ENCODE measurements at regions not wholly inside any gene's neighbourhood (a gene's known extent, or its start where the extent isn't known, plus 50 kb on each side); places are given as distances from the start of the nearest gene placed in this dataset.
A peak's percentile ranks its signal among the peaks of the same experiment; 100 is the strongest.

DNA sequence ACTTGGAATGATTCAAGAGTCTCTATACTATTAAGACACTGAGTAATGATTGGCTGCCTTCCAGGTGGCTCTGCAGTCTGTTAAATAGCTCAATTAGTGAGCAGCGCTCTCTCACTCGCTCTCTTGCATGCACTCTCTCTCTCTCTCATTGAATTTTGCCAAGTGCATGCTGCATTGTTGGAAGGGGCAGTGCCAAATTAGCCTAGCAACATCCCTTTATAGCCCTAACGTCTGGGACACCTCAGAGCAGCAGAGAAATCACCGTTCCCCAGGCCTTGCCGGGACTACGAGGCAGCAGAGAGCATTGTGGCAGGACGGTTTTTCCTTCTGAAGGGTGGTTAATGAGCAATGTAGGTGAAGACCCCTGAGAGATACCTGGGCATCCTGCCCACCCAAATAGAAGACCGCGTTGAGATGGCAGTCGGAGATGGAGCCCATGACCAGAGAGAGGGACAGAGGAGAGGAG, 447.6 kb upstream of the POU3F3 start:
- Histone ChIP-seq H3K9ac (ENCODE audit: insufficient read depth in 1 of 2, low read length in 2 of 2) (no peak overlapping the region), H3K27ac (ENCODE audit: low read depth in 1 of 2, low read length in 1 of 2) (no peak overlapping the region), H3K4me1 (ENCODE audit: control insufficient read depth in 5 of 5, insufficient read depth in 5 of 5, low read length in 5 of 5) (peaks cover 0 to 27% (median 0%) of the 10 kb centered on the region in 5 donors), H3K27me3 (ENCODE audit: control insufficient read depth in 3 of 3, insufficient read depth in 3 of 3, low read length in 2 of 3) (no peaks in the 10 kb centered on the region), H3K4me3 (no peak overlapping the region), H3K36me3 (ENCODE audit: control insufficient read depth in 4 of 4, insufficient read depth in 4 of 4, low read length in 4 of 4) (no peaks in the 10 kb centered on the region), H3K9me3 (ENCODE audit: control insufficient read depth in 4 of 4, insufficient read depth in 3 of 4, low read length in 3 of 4) (no peaks in the 10 kb centered on the region)
- peak; percentile 39 to 83 (median 71) for DNase-seq
- TF ChIP-seq, protein P1, sequence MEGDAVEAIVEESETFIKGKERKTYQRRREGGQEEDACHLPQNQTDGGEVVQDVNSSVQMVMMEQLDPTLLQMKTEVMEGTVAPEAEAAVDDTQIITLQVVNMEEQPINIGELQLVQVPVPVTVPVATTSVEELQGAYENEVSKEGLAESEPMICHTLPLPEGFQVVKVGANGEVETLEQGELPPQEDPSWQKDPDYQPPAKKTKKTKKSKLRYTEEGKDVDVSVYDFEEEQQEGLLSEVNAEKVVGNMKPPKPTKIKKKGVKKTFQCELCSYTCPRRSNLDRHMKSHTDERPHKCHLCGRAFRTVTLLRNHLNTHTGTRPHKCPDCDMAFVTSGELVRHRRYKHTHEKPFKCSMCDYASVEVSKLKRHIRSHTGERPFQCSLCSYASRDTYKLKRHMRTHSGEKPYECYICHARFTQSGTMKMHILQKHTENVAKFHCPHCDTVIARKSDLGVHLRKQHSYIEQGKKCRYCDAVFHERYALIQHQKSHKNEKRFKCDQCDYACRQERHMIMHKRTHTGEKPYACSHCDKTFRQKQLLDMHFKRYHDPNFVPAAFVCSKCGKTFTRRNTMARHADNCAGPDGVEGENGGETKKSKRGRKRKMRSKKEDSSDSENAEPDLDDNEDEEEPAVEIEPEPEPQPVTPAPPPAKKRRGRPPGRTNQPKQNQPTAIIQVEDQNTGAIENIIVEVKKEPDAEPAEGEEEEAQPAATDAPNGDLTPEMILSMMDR (IDR thresholded peaks at IDR 0.05; ENCODE audit: control extremely low read depth, extremely low read depth) = no peak
- 65 to 77% methylated on average over 10 of the region's 10 CpGs for WGBS, 2 donors
- ATAC-seq (ENCODE audit: insufficient read depth, low FRiP score) = no peak

DNA sequence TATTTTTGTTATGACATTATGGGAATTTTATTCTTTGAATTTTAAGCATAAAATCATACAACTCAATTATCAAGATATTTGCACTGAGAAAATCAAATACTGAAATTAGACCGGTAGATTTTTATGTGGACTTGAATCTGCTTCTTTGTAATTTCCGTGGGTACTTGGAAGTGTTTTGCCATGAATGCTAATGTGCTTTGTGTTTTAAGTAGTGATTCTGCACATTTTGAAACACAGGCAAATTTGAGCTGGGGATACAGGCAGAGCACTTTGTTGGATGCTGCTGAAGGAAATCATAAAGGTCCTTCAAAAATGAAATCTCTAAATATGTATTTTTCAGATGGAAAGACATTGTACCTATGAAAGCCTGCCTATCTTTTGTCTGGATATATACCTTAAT, 446.3 kb upstream of the POU3F3 start:
- Histone ChIP-seq H3K9ac (ENCODE audit: insufficient read depth in 1 of 2, low read length in 2 of 2) (no peak overlapping the region), H3K4me3 (no peak overlapping the region), H3K27ac (ENCODE audit: low read depth in 1 of 2, low read length in 1 of 2) (no peak overlapping the region), H3K36me3 (ENCODE audit: control insufficient read depth in 4 of 4, insufficient read depth in 4 of 4, low read length in 4 of 4) (no peaks in the 10 kb centered on the region), H3K9me3 (ENCODE audit: control insufficient read depth in 4 of 4, insufficient read depth in 3 of 4, low read length in 3 of 4) (no peaks in the 10 kb centered on the region), H3K4me1 (ENCODE audit: control insufficient read depth in 5 of 5, insufficient read depth in 5 of 5, low read length in 5 of 5) (peaks cover 0 to 27% (median 0%) of the 10 kb centered on the region in 5 donors), H3K27me3 (ENCODE audit: control insufficient read depth in 3 of 3, insufficient read depth in 3 of 3, low read length in 2 of 3) (peaks cover 0 to 2% (median 0%) of the 10 kb centered on the region in 3 donors)
- ATAC-seq (ENCODE audit: insufficient read depth, low FRiP score) (no peak), DNase-seq (no peak)
- TF ChIP-seq, protein P1 (IDR thresholded peaks at IDR 0.05; ENCODE audit: control extremely low read depth, extremely low read depth) = no peak
- WGBS, 2 donors = 88 to 91% methylated on average over 2 of the region's 2 CpGs

DNA sequence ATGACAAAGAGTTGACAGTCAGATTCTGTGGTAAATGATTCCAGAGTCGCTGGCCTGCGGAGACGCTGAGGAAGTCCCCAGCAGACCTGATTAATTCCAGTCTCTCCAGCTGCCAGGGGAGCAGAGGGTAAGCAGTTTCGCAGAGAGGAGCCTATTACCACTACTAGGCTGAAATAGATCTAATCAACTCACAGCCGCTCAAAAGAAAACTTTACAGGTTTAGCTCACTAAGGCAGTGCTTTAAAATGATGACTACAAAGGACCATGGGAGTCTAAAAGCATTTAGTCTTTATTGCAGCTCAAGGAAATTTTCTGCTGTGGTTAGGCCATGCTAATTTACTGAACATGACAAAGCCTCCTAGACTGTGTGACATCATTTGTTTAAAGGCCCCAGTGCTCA, 445.6 kb upstream of the POU3F3 start:
- 73 to 77% methylated on average over 5 of the region's 5 CpGs for WGBS, 2 donors
- ATAC-seq (ENCODE audit: insufficient read depth, low FRiP score) = no peak
- no peak overlapping the region for H3K27ac ChIP-seq (ENCODE audit: low read depth in 1 of 2, low read length in 1 of 2)
- TF ChIP-seq, protein P1 (IDR thresholded peaks at IDR 0.05; ENCODE audit: control extremely low read depth, extremely low read depth) = no peak
- H3K4me1 ChIP-seq (ENCODE audit: control insufficient read depth in 5 of 5, insufficient read depth in 5 of 5, low read length in 5 of 5) = peaks cover 0 to 27% (median 0%) of the 10 kb centered on the region in 5 donors
- peaks cover 0 to 4% (median 0%) of the 10 kb centered on the region in 3 donors for H3K27me3 ChIP-seq (ENCODE audit: control insufficient read depth in 3 of 3, insufficient read depth in 3 of 3, low read length in 2 of 3)
- H3K9me3 ChIP-seq (ENCODE audit: control insufficient read depth in 4 of 4, insufficient read depth in 3 of 4, low read length in 3 of 4) = no peaks in the 10 kb centered on the region
- H3K9ac ChIP-seq (ENCODE audit: insufficient read depth in 1 of 2, low read length in 2 of 2) = no peak overlapping the region
- peak in 2 of 3 donors; percentile 12 to 13 for DNase-seq
- no peak overlapping the region for H3K4me3 ChIP-seq
- no peaks in the 10 kb centered on the region for H3K36me3 ChIP-seq (ENCODE audit: control insufficient read depth in 4 of 4, insufficient read depth in 4 of 4, low read length in 4 of 4)

DNA sequence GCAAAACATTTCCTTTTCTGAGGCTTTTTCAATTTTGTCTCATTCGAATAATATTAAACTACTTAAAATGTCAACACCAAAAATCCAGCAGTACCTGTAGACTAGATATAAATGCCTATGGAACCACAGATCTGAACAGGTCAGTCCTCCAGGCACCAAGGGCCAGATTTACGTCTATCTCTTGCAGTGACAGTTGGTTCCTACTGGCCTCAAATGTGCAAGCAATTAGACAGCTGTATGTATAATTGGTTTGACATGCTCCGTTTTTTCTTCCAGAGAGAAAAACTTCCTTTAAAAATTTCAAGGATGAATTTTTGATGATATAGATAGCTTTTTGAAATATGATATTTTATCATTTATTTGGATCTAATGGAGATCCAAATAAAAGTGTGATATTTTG, 443.8 kb upstream of the POU3F3 start:
- peaks cover 0 to 17% (median 0%) of the 10 kb centered on the region in 5 donors for H3K4me1 ChIP-seq (ENCODE audit: control insufficient read depth in 5 of 5, insufficient read depth in 5 of 5, low read length in 5 of 5)
- no peaks in the 10 kb centered on the region for H3K9me3 ChIP-seq (ENCODE audit: control insufficient read depth in 4 of 4, insufficient read depth in 3 of 4, low read length in 3 of 4)
- H3K27me3 ChIP-seq (ENCODE audit: control insufficient read depth in 3 of 3, insufficient read depth in 3 of 3, low read length in 2 of 3) = peaks cover 0 to 4% (median 0%) of the 10 kb centered on the region in 3 donors
- TF ChIP-seq, protein P1 (IDR thresholded peaks at IDR 0.05; ENCODE audit: control extremely low read depth, extremely low read depth) = no peak
- no peak overlapping the region for H3K27ac ChIP-seq (ENCODE audit: low read depth in 1 of 2, low read length in 1 of 2)
- DNase-seq = no peak
- no peak overlapping the region for H3K9ac ChIP-seq (ENCODE audit: insufficient read depth in 1 of 2, low read length in 2 of 2)
- WGBS, 2 donors = 89 to 93% methylated on average over 3 of the region's 3 CpGs
- H3K36me3 ChIP-seq (ENCODE audit: control insufficient read depth in 4 of 4, insufficient read depth in 4 of 4, low read length in 4 of 4) = no peaks in the 10 kb centered on the region
- no peak overlapping the region for H3K4me3 ChIP-seq
- no peak for ATAC-seq (ENCODE audit: insufficient read depth, low FRiP score)
